ENCODE measurements at regions not wholly inside any gene's neighbourhood (a gene's known extent, or its start where the extent isn't known, plus 50 kb on each side); places are given as distances from the start of the nearest gene placed in this dataset.

DNA sequence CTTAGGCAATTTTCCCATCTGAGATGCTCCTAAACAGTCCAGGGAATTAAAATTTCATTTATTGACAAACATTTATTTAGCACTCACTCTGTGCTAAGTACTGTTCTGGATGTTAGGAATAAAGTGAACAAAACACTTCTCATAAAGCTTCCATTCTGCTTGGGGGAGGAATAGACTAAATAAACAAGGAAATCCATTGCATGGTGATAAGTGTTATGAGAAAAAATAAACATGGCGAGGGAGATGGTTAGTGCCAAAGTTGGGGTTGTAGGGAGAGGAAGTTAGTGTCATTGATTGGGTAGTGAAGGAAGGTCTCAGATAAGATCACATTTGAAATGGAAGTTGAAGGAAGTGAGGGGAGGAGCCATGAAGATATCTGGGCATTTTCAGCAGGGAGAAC is 72.2 kb upstream of the CES5A start:
- no peak for TF ChIP-seq POLR2AphosphoS5 (IDR thresholded peaks at IDR 0.05)
- no peak for TF ChIP-seq POLR2A (IDR thresholded peaks at IDR 0.05)
- TF ChIP-seq, protein P1, sequence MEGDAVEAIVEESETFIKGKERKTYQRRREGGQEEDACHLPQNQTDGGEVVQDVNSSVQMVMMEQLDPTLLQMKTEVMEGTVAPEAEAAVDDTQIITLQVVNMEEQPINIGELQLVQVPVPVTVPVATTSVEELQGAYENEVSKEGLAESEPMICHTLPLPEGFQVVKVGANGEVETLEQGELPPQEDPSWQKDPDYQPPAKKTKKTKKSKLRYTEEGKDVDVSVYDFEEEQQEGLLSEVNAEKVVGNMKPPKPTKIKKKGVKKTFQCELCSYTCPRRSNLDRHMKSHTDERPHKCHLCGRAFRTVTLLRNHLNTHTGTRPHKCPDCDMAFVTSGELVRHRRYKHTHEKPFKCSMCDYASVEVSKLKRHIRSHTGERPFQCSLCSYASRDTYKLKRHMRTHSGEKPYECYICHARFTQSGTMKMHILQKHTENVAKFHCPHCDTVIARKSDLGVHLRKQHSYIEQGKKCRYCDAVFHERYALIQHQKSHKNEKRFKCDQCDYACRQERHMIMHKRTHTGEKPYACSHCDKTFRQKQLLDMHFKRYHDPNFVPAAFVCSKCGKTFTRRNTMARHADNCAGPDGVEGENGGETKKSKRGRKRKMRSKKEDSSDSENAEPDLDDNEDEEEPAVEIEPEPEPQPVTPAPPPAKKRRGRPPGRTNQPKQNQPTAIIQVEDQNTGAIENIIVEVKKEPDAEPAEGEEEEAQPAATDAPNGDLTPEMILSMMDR (IDR thresholded peaks at IDR 0.05 in 8 of 11, conservative IDR thresholded peaks at IDR 0.05 in 3 of 11): no peak

Measured in spleen (tissue), 7 donors.